Right cardiac atrium (tissue), 5 donors: ENCODE measurements at regions not wholly inside any gene's neighbourhood (a gene's known extent, or its start where the extent isn't known, plus 50 kb on each side); places are given as distances from the start of the nearest gene placed in this dataset.

Experiments used
- ATAC-seq, 2 donors: fragments of 200-7000 bp; cut with Tn5 transposase; one replicate each; pipeline versions ENCODE4 v1.8.0 to v1.9.1; 2020; ENCODE audit warnings: moderate library complexity in 2 of 2, mild to moderate bottlenecking in 1 of 2
- DNase-seq, 3 donors: peaks; one replicate each; pipeline ENCODE4 v3.0.0-alpha.2; 2020
- H3K27ac ChIP-seq: one replicate; pipeline ENCODE4 v1.5.1; 2013; ENCODE audit warnings: mild to moderate bottlenecking, low read length, control low read depth, moderate library complexity
- H3K27me3 ChIP-seq: one replicate; pipeline ENCODE4 v1.6.1; 2013; ENCODE audit not compliant: control insufficient read depth, insufficient read depth
- H3K4me1 ChIP-seq: one replicate; pipeline ENCODE4 v1.6.1; 2013; ENCODE audit warnings: low read length; ENCODE audit not compliant: control insufficient read depth, insufficient read depth
- H3K4me3 ChIP-seq: one replicate; pipeline ENCODE4 v1.5.1; 2013; ENCODE audit warnings: low read length, control low read depth
- H3K9me3 ChIP-seq: one replicate; pipeline ENCODE4 v1.6.1; 2013; ENCODE audit warnings: low read length; ENCODE audit not compliant: control insufficient read depth
- WGBS: extraction: QIAGEN DNeasy Blood & Tissue Kit; methylation state at CpG from one replicate; pipeline ENCODE4 v1.1.7; 2013; 5-methylcytosine and 5-hydroxymethylcytosine counted together
- intact Hi-C, 4 donors: fragments of 100-400 bp; cut with DNase I; formaldehyde crosslinking; loops; one replicate each; pipeline versions ENCODE4 v1.11.0 to v1.14.0; 2022 to 2023
- donor health status: healthy with polysubstance abuse.
- donor health status: DM: no; HTN: yes; CAD: no.
- donor health status: DM: no; HTN: no; CAD: no.
- donor health status: DM: no; HTN: yes; CAD: no; lungs with severe emphysema.
- donor health status: DM: yes; HTN: yes; CAD: no.

GRCh38 chr13:88411696-88412095 is 740.5 kb downstream of the SLITRK5 start:
- ATAC-seq = no peak
- intact Hi-C loops = no loop called here

GRCh38 chr13:88417801-88418200 is 746.6 kb downstream of the SLITRK5 start:
- Histone ChIP-seq H3K27ac (no peak overlapping the region), H3K4me1 (no peaks in the 10 kb centered on the region), H3K4me3 (no peak overlapping the region), H3K9me3 (no peaks in the 10 kb centered on the region), H3K27me3 (no peaks in the 10 kb centered on the region)
- DNase-seq = no peak
- WGBS = 87% methylated on average over 1 of the region's 1 CpG
- no peak for ATAC-seq
- intact Hi-C loops = no loop called here

More at GRCh38 chr13:88411696-88412095, 740.5 kb downstream of the SLITRK5 start:
- H3K4me3 ChIP-seq = no peak overlapping the region
- 69% methylated on average over 2 of the region's 2 CpGs for WGBS
- no peaks in the 10 kb centered on the region for H3K4me1 ChIP-seq
- H3K9me3 ChIP-seq = no peaks in the 10 kb centered on the region
- no peaks in the 10 kb centered on the region for H3K27me3 ChIP-seq
- H3K27ac ChIP-seq = no peak overlapping the region
- no peak for DNase-seq

- Histone ChIP-seq H3K4me3 (no peak overlapping the region), H3K9me3 (no peaks in the 10 kb centered on the region), H3K27ac (no peak overlapping the region), H3K27me3 (no peaks in the 10 kb centered on the region), H3K4me1 (no peaks in the 10 kb centered on the region)
- no peak for ATAC-seq
- intact Hi-C loops = no loop called here
- DNase-seq = no peak
Observed at GRCh38 chr13:88424463-88424862, 753.3 kb downstream of the SLITRK5 start.

- intact Hi-C loops = no loop called here
Observed at GRCh38 chr13:88426661-88427060, 755.5 kb downstream of the SLITRK5 start.

GRCh38 chr13:88429862-88430261 is 758.7 kb downstream of the SLITRK5 start:
- H3K27me3 ChIP-seq = no peaks in the 10 kb centered on the region
- ATAC-seq = no peak
- WGBS = 27% methylated on average over 2 of the region's 2 CpGs
- H3K4me3 ChIP-seq = no peak overlapping the region
- intact Hi-C loops = no loop called here
- no peak overlapping the region for H3K27ac ChIP-seq
- H3K9me3 ChIP-seq = no peaks in the 10 kb centered on the region
- no peak for DNase-seq
- H3K4me1 ChIP-seq = no peaks in the 10 kb centered on the region

More at GRCh38 chr13:88426661-88427060, 755.5 kb downstream of the SLITRK5 start:
- no peaks in the 10 kb centered on the region for H3K27me3 ChIP-seq
- no peaks in the 10 kb centered on the region for H3K4me1 ChIP-seq
- no peak for ATAC-seq
- no peak for DNase-seq
- no peak overlapping the region for H3K4me3 ChIP-seq
- H3K27ac ChIP-seq = no peak overlapping the region
- H3K9me3 ChIP-seq = no peaks in the 10 kb centered on the region

GRCh38 chr13:88434953-88435352 is 763.8 kb downstream of the SLITRK5 start:
- Histone ChIP-seq H3K27ac (no peak overlapping the region), H3K27me3 (no peaks in the 10 kb centered on the region), H3K9me3 (no peaks in the 10 kb centered on the region), H3K4me1 (no peaks in the 10 kb centered on the region), H3K4me3 (no peak overlapping the region)
- intact Hi-C loops = no loop called here
- DNase-seq (no peak), ATAC-seq (no peak)
- 82% methylated on average over 6 of the region's 6 CpGs for WGBS

GRCh38 chr13:88436974-88437373 is 765.8 kb downstream of the SLITRK5 start:
- H3K4me1 ChIP-seq = no peaks in the 10 kb centered on the region
- no peak overlapping the region for H3K4me3 ChIP-seq
- WGBS = 62% methylated on average over 1 of the region's 1 CpG
- H3K27ac ChIP-seq = no peak overlapping the region
- intact Hi-C loops = no loop called here
- ATAC-seq (no peak), DNase-seq (no peak)
- H3K27me3 ChIP-seq = no peaks in the 10 kb centered on the region
- H3K9me3 ChIP-seq = no peaks in the 10 kb centered on the region

- WGBS = 83% methylated on average over 2 of the region's 2 CpGs
- Histone ChIP-seq H3K27me3 (no peaks in the 10 kb centered on the region), H3K27ac (no peak overlapping the region), H3K4me3 (no peak overlapping the region), H3K4me1 (no peaks in the 10 kb centered on the region), H3K9me3 (no peaks in the 10 kb centered on the region)
- intact Hi-C loops = no loop called here
- ATAC-seq = no peak
- no peak for DNase-seq
Observed at GRCh38 chr13:88450515-88450914, 779.3 kb downstream of the SLITRK5 start.

GRCh38 chr13:88456151-88456550 is 785.0 kb downstream of the SLITRK5 start:
- intact Hi-C loops = no loop called here
- no peaks in the 10 kb centered on the region for H3K9me3 ChIP-seq
- H3K4me3 ChIP-seq = no peak overlapping the region
- ATAC-seq (no peak), DNase-seq (no peak)
- no peaks in the 10 kb centered on the region for H3K27me3 ChIP-seq
- no peak overlapping the region for H3K27ac ChIP-seq
- no peaks in the 10 kb centered on the region for H3K4me1 ChIP-seq
- 24% methylated on average over 3 of the region's 3 CpGs for WGBS

GRCh38 chr13:88459331-88459730 is 788.2 kb downstream of the SLITRK5 start:
- ATAC-seq (no peak), DNase-seq (no peak)
- Histone ChIP-seq H3K4me1 (no peaks in the 10 kb centered on the region), H3K27me3 (no peaks in the 10 kb centered on the region), H3K27ac (no peak overlapping the region), H3K9me3 (no peaks in the 10 kb centered on the region), H3K4me3 (no peak overlapping the region)
- intact Hi-C loops = no loop called here

- intact Hi-C loops = no loop called here
- no peaks in the 10 kb centered on the region for H3K27me3 ChIP-seq
- no peaks in the 10 kb centered on the region for H3K4me1 ChIP-seq
- H3K27ac ChIP-seq = no peak overlapping the region
- DNase-seq = no peak
- no peak overlapping the region for H3K4me3 ChIP-seq
- no peak for ATAC-seq
- 67% methylated on average over 3 of the region's 3 CpGs for WGBS
- H3K9me3 ChIP-seq = no peaks in the 10 kb centered on the region
Observed at GRCh38 chr13:88461272-88462009, 790.3 kb downstream of the SLITRK5 start.

- ATAC-seq (no peak), DNase-seq (no peak)
- intact Hi-C loops = no loop called here
- H3K4me3 ChIP-seq = no peak overlapping the region
- no peaks in the 10 kb centered on the region for H3K9me3 ChIP-seq
- H3K4me1 ChIP-seq = no peaks in the 10 kb centered on the region
- H3K27ac ChIP-seq = no peak overlapping the region
- H3K27me3 ChIP-seq = no peaks in the 10 kb centered on the region
- 74% methylated on average over 6 of the region's 6 CpGs for WGBS
Observed at GRCh38 chr13:88464851-88465250, 793.7 kb downstream of the SLITRK5 start.
